Stimulated activated CD4-positive, alpha-beta T cell treated with anti-CD3 and anti-CD28 coated beads, Interleukin-12 subunit alpha, Interleukin-12 subunit beta, amount 100 ng/mL, for 24 hours (primary cell): ENCODE measurements at regions not wholly inside any gene's neighbourhood (a gene's known extent, or its start where the extent isn't known, plus 50 kb on each side); places are given as distances from the start of the nearest gene placed in this dataset.
A peak's percentile ranks its signal among the peaks of the same experiment; 100 is the strongest.

Experiments used
- DNase-seq, 2 experiments: peaks; one replicate each; pipeline ENCODE4 v3.0.0-alpha.2; 2020; ENCODE audit warnings: low read depth in 2 of 2

DNA sequence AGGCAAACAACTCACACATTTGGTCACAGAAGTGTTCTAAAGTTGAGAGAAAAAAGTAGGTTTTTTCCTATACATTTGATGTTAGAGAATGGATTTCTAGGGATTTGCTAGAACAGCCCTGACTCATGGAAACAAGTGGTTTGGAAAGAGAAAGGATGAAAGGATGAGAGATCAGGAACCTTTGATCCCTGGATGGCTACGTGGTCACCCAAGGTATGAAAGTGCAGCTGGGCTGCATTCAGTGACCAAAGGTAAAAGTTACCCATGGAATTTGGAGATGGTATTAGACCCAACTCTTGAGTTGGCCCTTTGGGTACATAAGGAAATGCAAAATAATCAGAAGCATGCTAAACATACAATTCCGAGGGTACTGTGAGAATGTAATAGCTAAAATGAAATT lies 61.3 kb upstream of the SPIN1 start:
- DNase-seq: no peak

DNA sequence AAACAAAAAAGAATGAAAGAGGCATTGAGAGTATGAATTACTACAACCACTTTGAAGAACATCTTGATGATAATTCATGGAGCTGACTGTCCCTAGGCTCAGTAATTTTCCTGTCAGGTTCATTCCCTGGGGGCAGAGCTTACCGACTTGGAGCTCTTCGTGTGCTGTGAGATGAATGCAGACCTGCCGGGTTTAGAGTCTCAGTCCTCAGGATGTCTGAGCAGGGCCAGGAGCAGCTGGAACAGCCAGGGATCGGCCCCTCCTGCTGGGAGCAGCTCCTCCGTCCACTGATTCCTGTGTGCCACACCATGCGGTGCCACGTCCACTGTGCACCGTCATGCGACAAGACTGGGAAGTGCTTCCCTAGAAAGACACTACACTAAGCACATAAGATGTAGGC lies 62.2 kb upstream of the SPIN1 start:
- no peak for DNase-seq

DNA sequence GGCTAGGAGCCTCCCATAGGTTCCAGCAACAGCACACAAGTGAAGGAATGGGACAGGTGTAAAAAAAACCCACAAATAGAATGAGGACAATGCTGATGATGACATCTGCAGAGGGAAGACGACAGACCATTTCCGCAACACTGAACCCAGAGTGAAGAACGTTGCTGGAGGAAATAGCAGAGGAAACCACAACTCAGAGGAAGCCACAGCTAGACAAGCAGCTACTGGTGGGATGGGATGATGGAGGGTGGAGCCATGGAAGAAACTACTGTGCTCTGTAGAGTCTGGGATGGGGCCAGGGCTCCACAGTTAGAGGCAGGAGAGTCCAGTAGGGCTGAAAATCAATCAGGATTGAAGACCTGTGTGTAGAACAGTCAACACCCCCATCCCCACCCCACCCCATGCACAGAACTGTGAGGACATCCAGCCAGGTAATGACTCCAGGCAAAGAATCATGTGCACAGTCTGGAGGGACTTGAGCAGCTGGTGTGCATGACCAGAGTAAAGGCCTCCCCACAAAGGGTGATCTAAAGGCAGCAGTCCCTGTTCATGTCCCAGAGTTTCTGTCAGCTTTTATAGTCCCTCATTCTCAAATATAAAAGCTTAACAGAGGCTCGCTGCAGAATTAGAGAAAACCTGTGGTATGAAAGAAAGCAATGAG lies 65.2 kb upstream of the SPIN1 start:
- peak; percentile 9 to 13 for DNase-seq

DNA sequence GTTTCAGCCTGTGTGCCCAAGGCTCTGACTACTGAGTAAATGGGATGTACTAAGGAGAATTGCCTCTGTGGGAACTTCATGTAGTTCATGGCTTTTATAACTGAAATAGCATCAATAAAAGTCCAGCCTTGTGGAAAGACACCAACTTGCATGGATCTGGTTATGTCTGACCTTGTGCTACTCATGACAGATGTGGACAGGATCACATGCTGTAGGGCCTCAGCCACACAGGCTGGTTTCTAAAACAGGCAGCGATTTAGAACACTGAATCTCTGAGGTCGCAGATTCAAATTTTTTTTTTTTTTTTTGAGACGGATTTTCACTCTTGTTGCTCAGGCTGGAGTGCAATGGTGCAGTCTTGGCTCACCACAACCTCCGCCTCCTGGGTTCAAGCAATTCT lies 66.5 kb upstream of the SPIN1 start:
- no peak for DNase-seq

DNA sequence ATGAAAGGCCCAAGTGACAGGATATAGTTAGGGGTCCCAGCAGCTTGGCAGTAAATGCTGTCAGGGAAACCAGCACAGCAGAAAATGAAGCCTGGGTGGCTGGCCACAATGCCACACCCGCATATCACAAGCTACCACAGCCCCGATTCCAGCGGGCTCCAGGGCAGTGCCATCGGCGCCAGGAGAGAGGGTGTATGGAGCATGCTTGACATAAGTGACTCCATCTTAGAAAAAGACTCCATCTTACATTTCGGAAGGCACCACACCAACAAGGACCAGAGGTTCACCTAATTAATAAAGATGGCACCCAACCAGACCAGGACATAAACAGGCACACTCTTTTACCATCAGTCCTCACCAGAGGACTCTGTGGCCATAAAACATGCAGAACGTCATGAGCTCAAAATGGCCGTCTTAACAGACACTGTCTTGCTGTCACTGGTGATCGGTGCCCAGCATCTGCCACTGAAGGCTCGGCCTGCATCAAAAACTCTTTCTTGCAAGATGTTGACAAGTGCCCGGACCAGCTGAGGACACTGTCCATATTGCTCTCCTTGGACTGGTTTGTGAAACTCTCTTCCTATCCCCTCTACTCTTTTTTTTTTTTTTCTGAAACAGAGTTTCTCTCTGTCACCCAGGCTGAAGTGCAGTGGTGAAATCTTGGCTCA lies 67.4 kb upstream of the SPIN1 start:
- no peak for DNase-seq

DNA sequence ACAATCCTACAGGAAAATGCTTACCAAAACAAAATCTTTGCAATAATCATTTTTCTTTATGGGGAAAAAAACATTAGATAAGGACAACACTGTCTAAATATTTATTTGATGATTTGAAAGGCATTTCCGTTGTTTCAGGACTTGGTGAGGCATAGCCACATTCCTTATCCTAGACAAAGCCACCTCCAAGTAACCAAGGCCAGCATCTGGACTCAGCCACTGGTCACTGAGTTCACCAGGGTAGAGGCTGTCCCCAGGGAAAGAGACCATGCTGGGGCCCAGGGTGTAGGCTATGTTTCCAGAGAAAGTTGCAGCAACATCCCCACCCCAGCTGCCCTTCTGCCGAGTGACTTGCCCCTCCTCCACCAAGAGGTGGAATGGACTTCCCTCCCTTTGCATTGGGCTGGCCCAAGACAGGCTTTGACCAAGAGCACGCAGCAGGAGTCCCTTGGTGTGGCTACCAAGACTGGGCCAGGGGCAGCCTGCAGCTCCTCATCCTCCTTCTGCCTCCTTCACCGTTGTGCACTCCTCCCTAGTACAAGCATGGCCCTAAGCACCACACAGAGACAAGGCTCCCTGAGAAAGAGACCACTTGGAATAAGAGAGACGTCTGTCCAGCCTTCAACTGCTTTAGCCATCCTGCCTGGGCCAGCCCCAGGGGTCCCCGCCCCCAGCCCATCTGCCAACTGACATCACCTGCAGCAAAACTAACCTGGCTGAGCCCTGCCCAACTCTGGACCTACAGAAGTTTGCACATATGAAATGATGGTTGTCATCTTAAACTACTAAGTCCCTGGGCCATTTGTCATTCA lies 68.1 kb upstream of the SPIN1 start:
- DNase-seq: no peak

DNA sequence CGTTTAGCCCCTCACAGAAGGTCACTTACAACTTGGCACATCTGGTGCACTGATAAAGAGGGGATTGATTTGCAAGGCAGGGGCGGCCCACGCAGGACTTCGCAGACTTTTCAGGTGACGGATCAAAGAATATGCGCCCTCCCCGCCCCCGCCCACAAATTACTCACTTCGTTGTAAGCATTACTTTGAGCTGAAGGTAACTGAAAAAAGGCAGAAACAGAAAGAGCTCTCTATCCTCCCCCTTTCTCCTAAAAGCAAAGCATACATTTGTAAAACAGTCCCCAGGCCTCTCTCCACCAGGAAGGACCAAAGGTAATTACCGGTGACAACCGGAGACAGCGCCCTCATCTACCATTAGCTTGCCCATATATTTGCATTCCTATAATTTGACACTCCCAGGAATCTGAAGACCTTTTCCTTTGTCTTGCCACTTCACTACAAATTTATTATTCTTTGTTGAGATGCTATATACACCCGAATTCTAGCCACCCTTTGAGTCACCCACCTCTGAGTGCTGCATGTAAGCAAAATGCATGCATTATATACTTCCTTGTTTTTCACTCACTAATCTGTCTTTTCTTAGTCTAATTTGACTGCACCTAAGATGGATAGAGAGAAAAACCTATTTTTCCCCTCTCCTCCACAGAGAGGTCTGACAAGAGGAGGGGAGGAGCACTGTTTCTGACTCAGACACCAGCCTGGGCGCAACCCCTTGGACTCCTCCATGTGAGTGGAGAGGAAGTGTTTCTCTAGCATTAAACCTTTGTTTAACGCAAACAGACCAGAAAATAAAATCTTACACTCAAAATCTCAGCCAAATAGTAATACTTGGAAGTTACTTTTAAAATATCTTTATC lies 74.7 kb upstream of the SPIN1 start:
- DNase-seq: peak; percentile 24 to 32

DNA sequence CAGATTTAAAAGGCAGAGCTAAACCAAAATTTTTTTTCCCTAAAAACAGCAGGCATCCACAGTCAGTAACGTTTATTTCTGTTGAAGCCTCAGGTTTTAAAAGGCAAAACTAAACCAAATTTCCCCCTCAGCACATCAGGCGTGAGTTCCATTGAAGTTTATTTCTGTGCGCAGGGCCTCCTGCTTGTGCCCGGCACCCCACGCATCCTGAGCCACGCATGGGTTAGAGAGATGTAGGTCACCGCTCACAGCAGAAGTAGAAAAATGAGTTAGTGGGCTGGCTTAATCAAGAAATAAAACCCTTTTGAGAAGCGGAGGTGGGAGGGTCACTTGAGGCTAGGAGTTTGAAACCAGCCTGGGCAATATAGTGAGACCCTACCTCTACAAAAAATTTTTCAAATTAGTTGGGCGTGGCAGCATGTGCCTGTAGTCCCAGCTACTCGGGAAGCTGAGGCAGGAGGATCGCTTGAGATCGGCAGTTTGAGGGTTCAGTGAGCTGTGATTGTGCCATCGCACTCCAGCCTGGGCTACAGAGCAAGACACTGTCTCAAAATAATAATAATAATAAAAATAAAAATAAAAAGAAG lies 75.6 kb upstream of the SPIN1 start:
- no peak for DNase-seq

DNA sequence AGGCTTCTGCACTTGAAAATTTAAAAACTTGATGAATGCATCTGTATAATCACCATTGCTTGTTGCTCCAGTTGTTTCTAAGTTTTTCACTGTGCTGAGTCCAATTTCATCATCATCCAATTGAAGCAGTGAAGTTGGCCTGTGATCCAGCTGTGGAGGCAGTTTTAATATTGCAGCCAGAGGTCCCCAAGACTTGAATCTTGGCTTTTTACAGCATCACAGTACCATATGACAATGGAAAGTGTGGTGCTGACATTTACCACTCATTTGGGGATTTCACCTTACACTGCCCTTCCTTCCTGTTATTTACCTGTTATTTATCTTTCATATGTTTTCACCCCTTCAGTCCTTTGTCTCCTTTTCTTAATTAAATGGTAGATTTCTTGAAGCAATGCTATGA lies 76.2 kb upstream of the SPIN1 start:
- DNase-seq: no peak

DNA sequence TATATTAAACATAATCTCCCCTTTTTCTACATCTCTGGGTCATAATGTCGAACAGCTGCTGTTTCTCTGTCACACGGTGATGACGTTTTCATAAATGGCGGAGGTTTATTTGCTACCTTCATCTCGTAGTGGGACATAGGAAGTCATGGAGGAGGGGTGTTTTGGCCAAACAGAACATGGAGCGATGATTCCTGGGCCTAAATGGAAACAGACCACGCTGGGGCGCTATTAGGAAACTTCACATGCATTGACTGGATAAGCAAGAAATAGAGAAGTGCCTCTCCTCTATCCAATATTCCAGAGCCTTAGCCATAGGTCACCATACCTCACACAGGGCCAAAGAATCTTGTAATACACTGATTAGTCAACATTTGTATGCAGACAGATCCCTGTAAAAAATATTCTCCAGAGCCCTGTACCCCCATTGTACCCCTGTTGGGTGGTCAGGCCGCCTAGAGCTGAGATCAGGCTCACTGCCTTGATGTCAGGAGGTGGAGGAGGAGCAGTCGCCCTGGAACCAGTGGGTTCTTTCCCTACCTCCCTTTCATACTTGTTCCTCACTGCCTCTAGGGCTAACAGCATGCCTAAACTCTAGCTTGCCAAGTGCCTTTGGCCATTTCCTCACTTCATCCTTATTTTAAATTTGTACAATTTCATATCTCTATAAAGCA lies 77.8 kb upstream of the SPIN1 start:
- no peak for DNase-seq

DNA sequence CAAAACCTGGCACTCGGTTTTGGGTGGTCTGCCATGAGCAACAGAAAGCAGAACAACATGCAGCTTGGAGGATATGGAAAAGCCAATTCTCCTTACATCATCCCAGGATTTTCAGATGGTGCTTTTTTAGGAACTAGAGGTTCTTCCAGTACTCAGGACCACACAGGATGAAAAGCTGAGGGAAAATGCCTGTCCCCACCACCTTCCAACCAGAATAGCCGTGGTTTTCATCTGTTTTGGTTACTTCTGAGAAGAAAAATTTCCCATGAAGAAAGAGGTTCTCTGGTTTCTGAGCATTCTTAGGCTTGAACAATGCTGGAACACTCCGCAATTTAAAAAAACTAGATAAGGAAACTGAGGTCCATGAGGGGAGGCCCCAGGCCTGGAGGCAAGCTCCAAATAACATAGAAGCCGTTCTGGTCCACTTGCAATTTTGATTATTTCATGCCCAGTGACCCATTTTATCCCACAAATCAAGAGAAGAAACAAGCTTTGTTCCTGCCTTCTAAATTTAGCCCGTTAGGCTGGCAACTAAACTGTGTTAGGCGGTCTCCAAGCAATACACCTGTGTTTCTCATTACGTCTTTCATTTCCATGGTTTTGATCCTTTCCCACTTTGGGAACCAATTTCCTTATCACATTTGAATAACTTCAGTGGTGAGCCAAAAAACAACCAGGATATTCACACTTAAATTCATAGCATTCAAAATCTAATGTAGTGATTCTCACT lies 79.2 kb upstream of the SPIN1 start:
- no peak for DNase-seq

DNA sequence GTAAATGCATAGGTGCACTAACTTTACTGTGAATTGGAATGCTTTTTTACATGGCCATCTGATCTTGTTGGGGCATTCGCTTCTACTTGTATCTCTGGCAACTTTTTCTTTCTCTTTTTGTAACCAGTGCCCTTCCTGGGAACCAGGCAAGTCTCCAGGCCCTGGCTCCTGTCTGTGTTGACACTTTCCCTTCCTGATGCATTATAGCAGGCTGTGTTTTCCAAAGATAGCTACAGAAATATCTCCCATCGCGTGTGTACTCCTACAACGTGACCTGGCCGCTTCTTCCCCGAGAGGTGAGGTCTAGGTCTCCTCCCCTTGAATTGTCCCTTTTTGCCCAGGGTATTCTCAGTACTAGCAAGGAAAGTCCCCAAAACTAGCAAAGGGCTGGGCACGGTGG lies 81.1 kb upstream of the SPIN1 start:
- DNase-seq: no peak

DNA sequence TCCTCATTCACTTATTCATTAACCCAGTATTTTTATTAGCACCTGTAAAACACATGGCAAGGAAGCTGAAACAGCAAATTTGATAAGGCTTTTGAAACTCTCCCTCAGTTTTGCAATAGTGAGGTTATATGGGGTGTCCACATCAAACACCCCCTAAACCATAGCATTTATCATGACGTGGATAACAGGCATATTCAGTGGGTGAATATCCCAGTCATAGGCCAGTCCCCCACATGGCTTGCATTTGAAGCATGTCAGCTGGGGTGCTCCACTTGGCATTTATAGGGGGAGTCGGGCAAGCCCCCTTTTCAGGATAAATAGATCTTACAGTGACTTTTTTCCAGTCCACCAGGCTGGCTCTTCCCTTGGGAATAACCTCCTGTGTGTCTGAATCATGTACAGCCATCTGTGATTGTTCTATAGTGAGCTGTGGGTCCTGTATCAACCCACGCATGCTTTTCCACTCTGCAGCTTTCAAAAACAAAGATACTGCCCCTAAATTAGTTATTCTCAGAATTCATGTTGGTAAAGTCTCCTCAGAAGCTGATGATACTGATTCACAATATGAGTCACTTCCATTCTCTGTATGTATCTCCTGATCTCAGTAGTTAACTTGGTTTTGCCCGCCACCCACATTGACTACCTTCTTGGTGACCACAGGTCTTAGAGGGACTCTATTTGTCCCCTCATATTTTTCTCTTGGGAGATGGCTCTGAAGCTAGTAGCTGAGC lies 84.4 kb upstream of the SPIN1 start:
- peak; percentile 19 to 43 for DNase-seq

DNA sequence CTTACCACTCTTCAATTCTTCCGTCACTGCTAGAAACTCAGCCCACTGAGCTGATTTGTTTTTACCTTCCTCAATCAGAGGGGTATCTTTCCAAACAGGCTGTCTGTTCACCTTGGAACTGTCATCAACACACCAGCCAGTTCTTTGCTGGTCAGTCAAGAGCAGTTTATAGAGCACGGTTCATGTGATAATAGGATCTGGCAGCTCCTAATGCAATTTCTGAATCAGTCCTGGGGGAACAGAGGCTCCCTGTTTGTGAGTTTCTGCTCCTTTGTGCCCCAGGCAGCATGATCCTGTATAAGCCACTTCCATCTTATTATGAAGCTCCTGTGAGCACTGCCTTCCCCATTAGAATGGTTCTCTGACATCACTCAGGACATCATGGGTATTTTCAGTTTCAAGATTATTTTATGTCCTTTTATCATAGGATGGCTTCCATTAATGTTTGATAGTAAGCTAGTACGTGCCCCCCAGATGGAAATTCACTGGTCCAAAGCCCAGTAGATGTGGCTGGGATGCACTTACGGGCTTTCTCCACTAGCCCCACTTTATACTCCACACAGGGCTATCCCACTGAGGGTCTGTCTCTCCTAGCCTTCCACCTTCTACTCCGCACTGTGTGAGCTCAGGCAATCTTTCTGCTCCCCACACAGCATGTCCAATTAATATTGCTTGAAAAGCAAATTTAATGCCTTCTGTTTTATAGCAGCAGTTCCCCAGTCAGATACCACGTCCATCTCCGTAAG lies 85.5 kb upstream of the SPIN1 start:
- no peak for DNase-seq

DNA sequence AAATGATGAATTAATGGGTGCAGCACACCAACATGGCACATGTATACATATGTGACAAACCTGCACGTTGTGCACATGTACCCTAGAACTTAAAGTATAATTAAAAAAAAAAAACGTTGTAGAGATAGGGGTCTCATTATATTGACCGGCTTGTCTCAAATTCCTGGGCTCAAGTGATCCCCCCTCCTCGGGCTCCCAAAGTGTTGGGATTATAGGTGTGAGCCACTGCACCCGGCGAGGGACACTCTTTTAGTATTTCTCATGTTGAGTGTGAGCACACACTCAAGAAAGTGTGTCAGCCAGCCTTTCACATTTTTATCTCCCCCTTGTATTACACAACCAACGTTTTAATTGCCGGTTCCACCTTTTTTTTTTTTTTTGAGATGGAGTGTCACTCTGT lies 87.7 kb upstream of the SPIN1 start:
- no peak for DNase-seq

DNA sequence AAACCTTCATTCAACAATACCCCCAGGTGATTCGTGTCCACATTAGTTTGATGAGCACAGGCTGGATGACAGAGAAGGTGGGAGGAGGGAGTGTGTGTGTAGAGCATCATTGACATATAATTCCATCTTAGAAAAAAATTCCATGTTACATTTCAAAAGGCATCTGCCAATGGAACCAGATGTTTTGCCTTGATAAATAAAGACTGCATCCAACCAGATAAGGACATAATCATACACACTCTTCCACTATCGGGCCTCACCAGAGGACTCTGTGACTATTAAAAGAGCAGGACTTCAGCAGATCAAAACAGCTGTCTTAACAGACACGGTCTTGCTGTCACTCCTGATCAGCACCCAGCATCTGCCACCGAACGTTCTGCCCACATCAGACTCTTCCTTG lies 96.4 kb upstream of the SPIN1 start:
- no peak for DNase-seq

DNA sequence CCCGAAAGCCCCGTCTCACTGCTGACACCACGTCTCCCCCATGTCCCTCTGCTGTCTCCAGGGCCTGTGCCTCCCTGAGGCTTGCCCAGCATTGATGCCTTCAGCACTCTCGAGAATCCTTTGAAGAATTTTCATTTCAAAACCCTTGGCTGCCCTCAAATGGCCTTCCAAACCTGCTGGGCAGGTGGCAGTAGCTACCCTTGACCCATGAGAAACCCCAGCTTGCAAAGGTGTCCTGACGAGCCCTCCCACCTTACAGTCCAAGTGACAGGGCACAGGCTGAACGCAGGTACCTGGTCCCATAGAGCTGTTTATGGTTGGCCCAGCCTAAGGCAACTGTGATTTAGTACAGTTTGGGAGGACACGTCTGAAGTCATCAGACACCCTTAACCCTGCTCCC lies 97.2 kb upstream of the SPIN1 start:
- no peak for DNase-seq

DNA sequence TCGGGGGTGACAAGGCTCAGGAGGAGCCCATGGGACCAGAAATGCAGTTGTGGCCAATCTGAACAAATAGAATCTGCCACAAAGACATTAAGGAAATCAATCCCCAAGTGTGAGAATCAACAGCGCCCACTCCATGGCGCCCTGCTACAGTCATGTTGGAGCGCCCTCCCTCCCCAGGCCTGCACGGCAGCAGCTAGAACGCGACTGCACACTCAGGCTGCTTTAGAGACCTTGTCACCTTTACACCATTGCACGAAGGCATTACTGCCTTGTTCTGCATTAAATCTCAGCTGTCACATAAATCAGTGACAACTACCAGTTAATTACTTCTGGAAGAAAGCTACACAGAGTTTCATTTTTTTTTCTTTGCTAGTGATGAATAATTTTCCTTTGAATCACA lies 98.7 kb upstream of the SPIN1 start:
- DNase-seq: no peak

DNA sequence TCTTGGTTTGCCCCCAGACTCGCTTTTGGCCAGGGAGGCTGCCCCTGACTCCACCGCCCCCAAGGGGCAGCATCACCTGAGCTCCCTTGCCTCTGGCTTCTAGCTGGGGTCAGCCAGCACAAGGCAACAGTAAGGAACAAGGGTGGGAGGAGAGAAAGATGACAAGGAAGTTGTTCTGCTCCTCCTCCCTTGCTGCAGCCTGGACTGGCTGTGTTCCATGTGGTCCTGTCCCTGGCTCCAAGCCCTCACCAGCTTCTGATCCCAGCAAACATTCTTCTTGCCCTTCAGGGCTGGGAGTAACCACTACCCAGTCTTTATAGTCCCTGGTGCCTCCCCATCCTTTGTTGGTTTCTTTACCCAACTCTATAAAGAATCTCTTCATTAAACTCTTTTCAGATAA lies 100.3 kb upstream of the SPIN1 start:
- DNase-seq: no peak
